ENCODE measurements at regions not wholly inside any gene's neighbourhood (a gene's known extent, or its start where the extent isn't known, plus 50 kb on each side); places are given as distances from the start of the nearest gene placed in this dataset.

GRCh38 chr4:138104284-138104680 lies 137.9 kb downstream of the SLC7A11 start:
- no peak overlapping the region for H3K27ac ChIP-seq (replicated peaks)
- H3K4me3 ChIP-seq (replicated peaks; ENCODE audit: insufficient read depth, low read length): no peak overlapping the region
- TF ChIP-seq, protein P1, sequence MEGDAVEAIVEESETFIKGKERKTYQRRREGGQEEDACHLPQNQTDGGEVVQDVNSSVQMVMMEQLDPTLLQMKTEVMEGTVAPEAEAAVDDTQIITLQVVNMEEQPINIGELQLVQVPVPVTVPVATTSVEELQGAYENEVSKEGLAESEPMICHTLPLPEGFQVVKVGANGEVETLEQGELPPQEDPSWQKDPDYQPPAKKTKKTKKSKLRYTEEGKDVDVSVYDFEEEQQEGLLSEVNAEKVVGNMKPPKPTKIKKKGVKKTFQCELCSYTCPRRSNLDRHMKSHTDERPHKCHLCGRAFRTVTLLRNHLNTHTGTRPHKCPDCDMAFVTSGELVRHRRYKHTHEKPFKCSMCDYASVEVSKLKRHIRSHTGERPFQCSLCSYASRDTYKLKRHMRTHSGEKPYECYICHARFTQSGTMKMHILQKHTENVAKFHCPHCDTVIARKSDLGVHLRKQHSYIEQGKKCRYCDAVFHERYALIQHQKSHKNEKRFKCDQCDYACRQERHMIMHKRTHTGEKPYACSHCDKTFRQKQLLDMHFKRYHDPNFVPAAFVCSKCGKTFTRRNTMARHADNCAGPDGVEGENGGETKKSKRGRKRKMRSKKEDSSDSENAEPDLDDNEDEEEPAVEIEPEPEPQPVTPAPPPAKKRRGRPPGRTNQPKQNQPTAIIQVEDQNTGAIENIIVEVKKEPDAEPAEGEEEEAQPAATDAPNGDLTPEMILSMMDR (IDR thresholded peaks at IDR 0.05; ENCODE audit: insufficient read depth, low read length): no peak
- TF ChIP-seq, protein P2, sequence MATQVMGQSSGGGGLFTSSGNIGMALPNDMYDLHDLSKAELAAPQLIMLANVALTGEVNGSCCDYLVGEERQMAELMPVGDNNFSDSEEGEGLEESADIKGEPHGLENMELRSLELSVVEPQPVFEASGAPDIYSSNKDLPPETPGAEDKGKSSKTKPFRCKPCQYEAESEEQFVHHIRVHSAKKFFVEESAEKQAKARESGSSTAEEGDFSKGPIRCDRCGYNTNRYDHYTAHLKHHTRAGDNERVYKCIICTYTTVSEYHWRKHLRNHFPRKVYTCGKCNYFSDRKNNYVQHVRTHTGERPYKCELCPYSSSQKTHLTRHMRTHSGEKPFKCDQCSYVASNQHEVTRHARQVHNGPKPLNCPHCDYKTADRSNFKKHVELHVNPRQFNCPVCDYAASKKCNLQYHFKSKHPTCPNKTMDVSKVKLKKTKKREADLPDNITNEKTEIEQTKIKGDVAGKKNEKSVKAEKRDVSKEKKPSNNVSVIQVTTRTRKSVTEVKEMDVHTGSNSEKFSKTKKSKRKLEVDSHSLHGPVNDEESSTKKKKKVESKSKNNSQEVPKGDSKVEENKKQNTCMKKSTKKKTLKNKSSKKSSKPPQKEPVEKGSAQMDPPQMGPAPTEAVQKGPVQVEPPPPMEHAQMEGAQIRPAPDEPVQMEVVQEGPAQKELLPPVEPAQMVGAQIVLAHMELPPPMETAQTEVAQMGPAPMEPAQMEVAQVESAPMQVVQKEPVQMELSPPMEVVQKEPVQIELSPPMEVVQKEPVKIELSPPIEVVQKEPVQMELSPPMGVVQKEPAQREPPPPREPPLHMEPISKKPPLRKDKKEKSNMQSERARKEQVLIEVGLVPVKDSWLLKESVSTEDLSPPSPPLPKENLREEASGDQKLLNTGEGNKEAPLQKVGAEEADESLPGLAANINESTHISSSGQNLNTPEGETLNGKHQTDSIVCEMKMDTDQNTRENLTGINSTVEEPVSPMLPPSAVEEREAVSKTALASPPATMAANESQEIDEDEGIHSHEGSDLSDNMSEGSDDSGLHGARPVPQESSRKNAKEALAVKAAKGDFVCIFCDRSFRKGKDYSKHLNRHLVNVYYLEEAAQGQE (IDR thresholded peaks at IDR 0.05; ENCODE audit: insufficient replicate concordance, low read depth): no peak
- no peak for TF ChIP-seq POLR2AphosphoS5 (IDR thresholded peaks at IDR 0.05; ENCODE audit: low read depth)
- no peak for TF ChIP-seq GABPA (IDR thresholded peaks at IDR 0.05; ENCODE audit: low read depth)
- no peak for TF ChIP-seq SPI1 (IDR thresholded peaks at IDR 0.05; ENCODE audit: borderline replicate concordance, low read depth)
- no peak for DNase-seq (ENCODE audit: low read depth in 1 of 2, low spot score in 1 of 2)
- no peaks in the 10 kb centered on the region for H3K27me3 ChIP-seq (ENCODE audit: insufficient read depth, poor library complexity, severe bottlenecking)

- H3K4me3 ChIP-seq (replicated peaks; ENCODE audit: insufficient read depth, low read length): no peak overlapping the region
- no peaks in the 10 kb centered on the region for H3K27me3 ChIP-seq (ENCODE audit: insufficient read depth, poor library complexity, severe bottlenecking)
- no peak for DNase-seq (ENCODE audit: low read depth in 1 of 2, low spot score in 1 of 2)
- H3K27ac ChIP-seq (replicated peaks): no peak overlapping the region
- TF ChIP-seq GABPA (IDR thresholded peaks at IDR 0.05; ENCODE audit: low read depth) (no peak), POLR2AphosphoS5 (IDR thresholded peaks at IDR 0.05; ENCODE audit: low read depth) (no peak), SPI1 (IDR thresholded peaks at IDR 0.05; ENCODE audit: borderline replicate concordance, low read depth) (no peak)
- TF ChIP-seq, protein P1 (IDR thresholded peaks at IDR 0.05; ENCODE audit: insufficient read depth, low read length): no peak
- TF ChIP-seq, protein P2 (IDR thresholded peaks at IDR 0.05; ENCODE audit: insufficient replicate concordance, low read depth): no peak
Observed at GRCh38 chr4:138103597-138104283, 138.4 kb downstream of the SLC7A11 start.

GRCh38 chr4:138099385-138099784 lies 142.8 kb downstream of the SLC7A11 start:
- DNase-seq (ENCODE audit: low read depth in 1 of 2, low spot score in 1 of 2): no peak

More at GRCh38 chr4:138099385-138099784, 142.8 kb downstream of the SLC7A11 start:
- Histone ChIP-seq H3K27me3 (ENCODE audit: insufficient read depth, poor library complexity, severe bottlenecking) (peaks cover 2% of the 10 kb centered on the region), H3K27ac (replicated peaks) (no peak overlapping the region), H3K4me3 (replicated peaks; ENCODE audit: insufficient read depth, low read length) (no peak overlapping the region)
- TF ChIP-seq, protein P1 (IDR thresholded peaks at IDR 0.05; ENCODE audit: insufficient read depth, low read length): no peak
